ENCODE measurements at regions not wholly inside any gene's neighbourhood (a gene's known extent, or its start where the extent isn't known, plus 50 kb on each side); places are given as distances from the start of the nearest gene placed in this dataset.
"Not testable (repeated sequence)": the region's sequence is repeated elsewhere in the genome, so short reads cannot be mapped to it uniquely, and the experiment has no call there.

DNA sequence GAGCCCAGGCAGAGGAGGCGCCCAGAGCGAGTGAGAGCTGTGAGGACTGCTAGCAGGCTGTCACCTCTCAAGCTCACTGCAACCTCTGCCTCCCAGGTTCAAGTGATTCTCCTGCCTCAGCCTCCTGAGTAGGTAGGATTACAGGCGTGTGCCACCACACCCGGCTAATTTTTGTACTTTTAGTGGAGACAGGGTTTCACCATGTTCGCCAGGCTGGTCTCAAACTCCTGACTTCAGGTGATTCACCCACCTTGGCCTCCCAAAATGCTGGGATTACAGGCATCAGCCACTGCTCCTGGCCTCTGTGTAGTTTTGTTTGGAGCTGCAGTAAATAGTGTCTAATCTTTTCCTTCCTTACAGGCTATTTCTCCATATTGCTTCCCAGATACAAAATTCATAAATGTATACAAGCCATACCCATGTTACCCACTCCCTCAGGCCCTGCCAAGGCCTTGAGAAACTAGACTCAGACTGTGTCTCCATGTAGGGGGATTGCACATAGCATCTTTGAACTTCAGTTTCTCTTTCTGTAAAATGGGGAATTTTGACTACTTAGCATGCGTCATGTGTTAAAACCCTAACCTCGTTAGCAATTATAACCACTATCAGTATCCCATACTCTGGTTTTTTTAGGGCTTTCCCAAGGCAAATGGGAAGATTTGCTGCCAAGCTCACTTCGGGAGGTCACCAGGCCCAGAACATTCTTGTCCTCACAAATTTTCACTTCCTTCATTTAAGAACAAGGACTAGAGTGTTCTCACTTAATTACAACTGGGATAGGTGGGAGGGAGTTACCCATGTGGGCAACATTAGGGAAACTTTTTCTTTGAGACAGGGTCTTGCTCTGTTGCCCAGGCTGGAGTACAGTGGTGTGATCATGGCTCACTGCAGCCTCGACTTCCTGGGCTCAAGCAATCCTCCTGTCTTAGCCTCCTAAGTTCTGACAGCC lies 67.3 kb upstream of the DDR1 start:
- Histone ChIP-seq H3K4me1 (ENCODE audit: insufficient read depth, low read length) (peaks cover 2% of the 10 kb centered on the region), H3K4me3 (ENCODE audit: low read length) (no peak overlapping the region), H3K36me3 (ENCODE audit: insufficient read depth, low read length) (no peaks in the 10 kb centered on the region), H3K9me3 (ENCODE audit: low read length) (no peaks in the 10 kb centered on the region), H2AFZ (ENCODE audit: low read depth, low read length) (no peak overlapping the region), H3K27me3 (ENCODE audit: insufficient read depth, low read length) (no peaks in the 10 kb centered on the region)

DNA sequence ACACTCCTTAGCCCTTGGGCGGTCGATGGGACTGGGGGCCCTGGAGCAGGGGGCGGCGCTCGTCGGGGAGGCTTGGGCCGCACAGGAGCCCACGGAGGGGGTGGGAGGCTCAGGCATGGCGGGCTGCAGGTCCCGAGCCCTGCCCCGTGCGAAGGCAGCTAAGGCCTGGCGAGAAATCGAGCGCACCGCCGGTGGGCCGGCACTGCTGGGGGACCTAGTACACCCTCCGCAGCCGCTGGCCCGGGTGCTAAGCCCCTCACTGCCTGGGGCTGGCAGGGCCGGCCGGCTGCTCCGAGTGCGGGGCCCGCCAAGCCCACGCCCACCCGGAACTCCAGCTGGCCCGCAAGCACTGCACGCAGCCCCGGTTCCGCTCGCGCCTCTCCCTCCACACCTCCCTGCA lies 68.0 kb upstream of the DDR1 start:
- not testable (repeated sequence) for H3K4me3 ChIP-seq (ENCODE audit: low read length); H3K27me3 ChIP-seq (ENCODE audit: insufficient read depth, low read length); H3K4me1 ChIP-seq (ENCODE audit: insufficient read depth, low read length); H3K36me3 ChIP-seq (ENCODE audit: insufficient read depth, low read length); H3K9me3 ChIP-seq (ENCODE audit: low read length); H2AFZ ChIP-seq (ENCODE audit: low read depth, low read length)

DNA sequence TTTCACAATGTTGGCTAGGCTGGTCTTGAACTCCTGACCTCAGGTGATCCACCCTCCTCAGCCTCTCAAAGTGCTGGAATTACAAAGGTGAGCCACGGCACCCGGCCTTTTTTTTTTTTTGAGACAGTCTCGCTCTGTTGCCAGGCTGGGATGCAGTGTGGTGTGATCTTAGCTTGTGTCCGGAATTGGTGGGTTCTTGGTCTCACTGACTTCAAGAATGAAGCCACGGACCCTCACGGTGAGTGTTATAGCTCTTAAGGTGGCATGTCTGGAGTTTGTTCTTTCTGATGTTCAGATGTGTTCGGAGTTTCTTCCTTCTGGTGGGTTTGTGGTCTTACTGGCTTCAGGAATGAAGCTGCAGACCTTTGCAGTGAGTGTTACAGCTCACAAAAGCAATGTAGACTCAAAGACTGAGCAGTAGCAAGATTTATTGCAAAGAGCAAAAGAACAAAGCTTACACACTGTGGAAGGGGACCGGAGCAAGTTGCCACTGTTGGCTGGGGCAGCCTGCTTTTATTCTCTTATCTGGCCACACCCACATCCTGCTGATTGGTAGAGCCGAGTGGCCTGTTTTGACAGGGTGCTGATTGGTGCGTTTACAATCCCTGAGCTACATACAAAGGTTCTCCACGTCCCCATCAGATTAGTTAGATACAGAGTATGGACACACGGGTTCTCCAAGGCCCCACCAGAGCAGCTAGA lies 69.1 kb upstream of the DDR1 start:
- not testable (repeated sequence) for H3K9me3 ChIP-seq (ENCODE audit: low read length); H3K36me3 ChIP-seq (ENCODE audit: insufficient read depth, low read length); H2AFZ ChIP-seq (ENCODE audit: low read depth, low read length); H3K4me1 ChIP-seq (ENCODE audit: insufficient read depth, low read length); H3K4me3 ChIP-seq (ENCODE audit: low read length); H3K27me3 ChIP-seq (ENCODE audit: insufficient read depth, low read length)

DNA sequence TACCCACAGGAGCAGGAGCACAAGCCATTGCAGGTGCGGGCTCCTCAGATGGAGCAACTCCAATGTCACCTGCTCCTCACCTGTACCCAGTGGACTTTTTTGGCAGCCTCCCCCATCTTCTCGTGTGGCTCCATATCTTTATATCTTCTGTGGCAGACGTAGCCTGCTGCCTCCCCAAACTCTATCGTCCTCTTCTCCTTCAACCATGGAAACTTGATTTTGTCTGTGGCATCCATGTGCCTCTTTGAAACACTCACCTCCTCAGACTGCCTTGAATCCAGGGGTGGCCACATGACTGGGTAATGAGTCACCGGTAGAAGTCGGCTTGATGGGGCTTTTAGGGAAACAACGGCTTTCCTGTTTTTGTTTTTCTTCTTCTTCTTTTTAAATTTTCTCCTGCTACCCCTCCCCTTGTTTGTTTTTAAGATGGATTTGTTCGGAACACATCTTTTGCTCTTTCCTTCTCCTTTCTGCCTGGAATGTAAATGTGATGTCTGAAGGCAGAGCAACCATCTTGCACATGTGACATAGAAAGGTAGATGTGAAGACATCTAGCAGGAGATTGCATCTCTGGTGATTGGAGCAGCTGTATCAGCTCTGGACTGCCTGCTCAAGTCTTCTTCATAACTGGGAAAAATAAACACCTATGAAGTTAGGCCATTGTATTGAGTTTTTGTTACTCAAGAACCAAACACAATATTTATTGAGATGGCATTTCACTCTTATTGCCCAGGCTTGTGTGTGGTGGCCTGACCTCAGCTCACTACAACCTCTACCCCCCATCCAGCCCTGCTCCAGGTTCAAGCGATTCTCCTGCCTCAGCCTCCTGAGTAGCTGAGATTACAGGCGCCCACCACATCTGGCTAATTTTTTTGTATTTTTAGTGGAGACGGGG lies 69.9 kb upstream of the DDR1 start:
- H3K9me3 ChIP-seq (ENCODE audit: low read length) = no peaks in the 10 kb centered on the region
- no peak overlapping the region for H3K4me3 ChIP-seq (ENCODE audit: low read length)
- H3K4me1 ChIP-seq (ENCODE audit: insufficient read depth, low read length) = peaks cover 2% of the 10 kb centered on the region
- H3K36me3 ChIP-seq (ENCODE audit: insufficient read depth, low read length) = no peaks in the 10 kb centered on the region
- no peak overlapping the region for H2AFZ ChIP-seq (ENCODE audit: low read depth, low read length)
- no peaks in the 10 kb centered on the region for H3K27me3 ChIP-seq (ENCODE audit: insufficient read depth, low read length)

DNA sequence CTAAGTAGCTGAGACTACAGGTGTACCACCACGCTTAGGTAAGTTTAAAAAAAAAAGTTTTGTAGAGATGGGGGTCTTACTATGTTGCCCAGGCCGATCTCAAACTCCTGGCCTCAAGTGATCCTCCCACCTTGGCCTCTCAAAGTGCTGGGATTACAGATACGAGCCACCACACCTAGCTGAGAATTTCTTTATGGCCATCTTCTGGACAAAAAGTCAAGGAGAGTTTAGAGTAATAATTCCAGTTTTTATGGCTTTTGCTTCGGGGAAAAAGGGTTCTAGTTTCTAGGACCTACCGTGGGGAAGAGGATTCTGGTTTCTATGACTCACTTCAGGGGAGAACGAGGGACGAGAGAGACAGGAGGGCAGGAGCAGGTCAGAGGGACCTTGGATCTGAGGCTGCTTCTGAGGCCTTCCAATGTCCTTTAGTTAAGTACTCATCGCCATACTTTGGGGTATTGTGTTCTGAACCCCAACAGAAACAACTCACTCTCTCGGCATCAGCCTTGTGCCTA lies 69.3 kb upstream of the IER3 start:
- H3K9me3 ChIP-seq (ENCODE audit: low read length) = no peaks in the 10 kb centered on the region
- H3K4me1 ChIP-seq (ENCODE audit: insufficient read depth, low read length) = peaks cover 2% of the 10 kb centered on the region
- H3K4me3 ChIP-seq (ENCODE audit: low read length) = no peak overlapping the region

DNA sequence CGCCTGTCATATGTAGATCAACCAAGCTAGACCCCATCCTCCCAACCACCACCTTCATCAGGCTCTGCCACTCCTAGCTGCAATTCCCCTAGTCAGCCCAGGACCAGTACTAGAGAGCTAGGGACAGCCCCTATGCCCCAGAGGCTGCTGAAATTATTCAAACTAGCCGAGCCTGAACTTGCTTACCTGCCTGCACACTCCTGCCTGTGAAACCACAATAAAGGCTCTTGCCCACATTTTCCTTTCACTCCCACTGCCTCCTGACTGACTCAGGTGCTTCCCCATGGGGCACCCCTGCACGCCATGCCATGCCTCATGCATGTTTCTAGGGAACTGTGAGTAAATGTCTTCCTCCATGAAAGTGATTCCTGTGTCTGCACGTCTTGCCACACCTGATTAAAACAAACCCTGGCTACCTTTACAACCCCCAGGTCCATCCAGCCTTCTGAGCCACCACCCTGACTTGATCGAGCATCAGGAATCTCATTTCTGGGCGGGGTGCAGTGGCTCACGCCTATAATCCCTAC lies 66.5 kb upstream of the IER3 start:
- Histone ChIP-seq H3K9me3 (ENCODE audit: low read length) (no peaks in the 10 kb centered on the region), H3K27me3 (ENCODE audit: insufficient read depth, low read length) (no peaks in the 10 kb centered on the region), H3K36me3 (ENCODE audit: insufficient read depth, low read length) (no peaks in the 10 kb centered on the region), H2AFZ (ENCODE audit: low read depth, low read length) (no peak overlapping the region), H3K4me3 (ENCODE audit: low read length) (no peak overlapping the region), H3K4me1 (ENCODE audit: insufficient read depth, low read length) (peaks cover 2% of the 10 kb centered on the region)

More for the DNA sequence above, 69.3 kb upstream of the IER3 start:
- Histone ChIP-seq H2AFZ (ENCODE audit: low read depth, low read length) (no peak overlapping the region), H3K36me3 (ENCODE audit: insufficient read depth, low read length) (no peaks in the 10 kb centered on the region), H3K27me3 (ENCODE audit: insufficient read depth, low read length) (no peaks in the 10 kb centered on the region)

DNA sequence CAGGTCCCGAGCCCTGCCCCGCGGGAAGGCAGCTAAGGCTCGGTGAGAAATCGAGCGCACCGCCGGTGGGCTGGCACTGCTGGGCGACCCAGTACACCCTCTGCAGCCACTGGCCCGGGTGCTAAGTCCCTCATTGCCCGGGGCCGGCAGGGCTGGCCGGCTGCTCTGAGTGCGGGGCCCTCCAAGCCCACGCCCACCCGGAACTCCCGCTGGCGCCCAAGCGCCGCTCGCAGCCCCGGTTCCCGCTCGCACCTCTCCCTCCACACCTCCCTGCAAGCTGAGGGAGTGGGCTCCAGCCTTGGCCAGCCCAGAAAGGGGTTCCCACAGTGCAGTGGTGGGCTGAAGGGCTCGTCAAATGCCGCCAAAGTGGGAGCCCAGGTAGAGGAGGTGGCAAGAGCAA lies 63.2 kb upstream of the IER3 start:
- H3K27me3 ChIP-seq (ENCODE audit: insufficient read depth, low read length); H3K36me3 ChIP-seq (ENCODE audit: insufficient read depth, low read length); H3K4me1 ChIP-seq (ENCODE audit: insufficient read depth, low read length); H2AFZ ChIP-seq (ENCODE audit: low read depth, low read length); H3K9me3 ChIP-seq (ENCODE audit: low read length); H3K4me3 ChIP-seq (ENCODE audit: low read length): not testable (repeated sequence)

DNA sequence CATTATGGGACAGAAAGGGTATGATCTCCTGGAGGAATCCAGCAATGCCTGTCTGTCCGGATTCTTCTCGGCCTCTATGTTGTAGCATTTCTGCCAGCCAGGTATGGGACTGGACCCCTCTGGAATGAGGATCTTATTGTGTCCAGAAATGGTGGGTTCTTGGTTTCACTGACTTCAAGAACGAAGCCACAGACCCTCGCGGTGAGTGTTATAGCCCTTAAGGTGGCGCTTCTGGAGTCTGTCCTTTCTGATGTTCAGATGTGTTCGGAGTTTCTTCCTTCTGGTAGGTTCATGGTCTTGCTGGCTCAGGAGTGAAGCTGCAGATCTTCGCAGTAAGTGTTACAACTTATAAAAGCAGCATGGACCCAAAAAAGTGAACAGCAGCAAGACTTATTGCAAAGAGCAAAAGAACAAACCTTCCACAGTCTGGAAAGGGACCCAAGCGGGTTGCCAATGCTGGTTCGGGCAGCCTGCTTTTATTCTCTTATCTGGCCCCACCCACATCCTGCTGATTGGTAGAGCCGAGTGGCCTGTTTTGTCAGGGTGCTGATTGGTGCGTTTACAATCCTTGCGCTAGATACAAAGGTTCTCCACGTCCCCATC lies 62.3 kb upstream of the IER3 start:
- Histone ChIP-seq H2AFZ (ENCODE audit: low read depth, low read length) (no peak overlapping the region), H3K4me1 (ENCODE audit: insufficient read depth, low read length) (no peaks in the 10 kb centered on the region), H3K9me3 (ENCODE audit: low read length) (no peaks in the 10 kb centered on the region), H3K27me3 (ENCODE audit: insufficient read depth, low read length) (no peaks in the 10 kb centered on the region), H3K36me3 (ENCODE audit: insufficient read depth, low read length) (no peaks in the 10 kb centered on the region), H3K4me3 (ENCODE audit: low read length) (no peak overlapping the region)

DNA sequence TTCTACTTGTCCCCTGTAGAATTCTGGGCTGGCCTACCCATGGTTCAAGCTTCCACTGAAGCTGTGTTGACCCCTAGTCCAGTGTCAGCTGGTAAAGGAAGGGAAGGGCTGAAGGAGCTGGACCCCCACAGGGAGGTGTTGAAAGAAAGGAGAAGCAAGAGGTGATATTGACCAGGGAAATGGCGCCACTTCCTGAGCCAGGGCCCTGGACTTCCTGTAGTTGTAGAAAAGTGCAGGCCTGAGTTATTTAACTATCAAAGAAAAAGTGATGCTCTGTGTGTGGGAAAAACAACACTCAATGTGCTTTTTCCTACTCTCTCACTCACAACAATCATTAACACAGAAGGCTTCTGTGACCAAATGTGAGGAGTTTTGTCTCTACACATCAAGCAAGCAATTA lies 60.0 kb upstream of the IER3 start:
- H3K9me3 ChIP-seq (ENCODE audit: low read length) = no peaks in the 10 kb centered on the region
- H3K27me3 ChIP-seq (ENCODE audit: insufficient read depth, low read length) = no peaks in the 10 kb centered on the region
- no peak overlapping the region for H2AFZ ChIP-seq (ENCODE audit: low read depth, low read length)
- peaks cover under 1% of the 10 kb centered on the region for H3K4me1 ChIP-seq (ENCODE audit: insufficient read depth, low read length)
- no peak overlapping the region for H3K4me3 ChIP-seq (ENCODE audit: low read length)
- no peaks in the 10 kb centered on the region for H3K36me3 ChIP-seq (ENCODE audit: insufficient read depth, low read length)

DNA sequence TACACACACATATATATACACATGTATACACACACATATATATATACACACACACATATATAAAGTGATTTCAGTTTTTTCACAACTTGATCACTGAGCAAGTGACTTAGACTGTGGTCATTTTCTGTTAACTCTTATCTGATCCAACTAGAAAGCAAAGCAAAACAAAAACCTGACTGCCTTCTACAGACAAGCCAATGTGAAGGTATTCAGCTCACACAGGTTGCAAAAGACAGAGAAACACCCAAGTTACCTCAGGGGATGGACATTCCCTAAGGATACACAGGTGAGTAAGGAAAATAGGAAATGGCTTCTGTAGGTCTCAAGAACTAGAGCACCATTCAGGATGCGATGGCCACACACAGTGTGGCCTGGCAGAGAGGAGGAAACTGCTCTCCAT lies 58.4 kb upstream of the IER3 start:
- Histone ChIP-seq H3K4me3 (ENCODE audit: low read length) (no peak overlapping the region), H3K9me3 (ENCODE audit: low read length) (no peaks in the 10 kb centered on the region), H3K4me1 (ENCODE audit: insufficient read depth, low read length) (peaks cover 6% of the 10 kb centered on the region), H3K36me3 (ENCODE audit: insufficient read depth, low read length) (no peaks in the 10 kb centered on the region), H2AFZ (ENCODE audit: low read depth, low read length) (no peak overlapping the region), H3K27me3 (ENCODE audit: insufficient read depth, low read length) (no peaks in the 10 kb centered on the region)

DNA sequence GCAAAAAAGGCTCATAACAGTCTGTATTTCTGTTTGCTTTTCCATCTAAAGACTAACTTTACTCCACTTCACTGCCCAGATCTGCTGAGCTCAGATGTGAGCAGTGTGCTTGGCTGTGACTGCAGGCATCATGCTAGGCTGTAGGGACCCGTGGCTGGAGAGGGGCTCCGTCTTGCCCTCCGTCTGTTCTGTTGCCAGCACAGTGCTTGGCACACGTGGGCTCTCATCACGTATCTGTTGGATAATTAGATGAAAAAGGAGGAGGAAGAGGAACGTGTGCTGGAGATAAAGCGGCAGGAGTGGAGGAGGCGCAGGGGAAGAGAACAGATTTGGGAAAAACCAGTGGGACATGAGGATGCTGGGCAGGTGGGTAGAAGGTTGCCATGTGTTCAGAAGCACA lies 57.6 kb upstream of the IER3 start:
- no peaks in the 10 kb centered on the region for H3K27me3 ChIP-seq (ENCODE audit: insufficient read depth, low read length)
- H3K36me3 ChIP-seq (ENCODE audit: insufficient read depth, low read length) = no peaks in the 10 kb centered on the region
- no peak overlapping the region for H2AFZ ChIP-seq (ENCODE audit: low read depth, low read length)
- no peak overlapping the region for H3K4me3 ChIP-seq (ENCODE audit: low read length)
- H3K9me3 ChIP-seq (ENCODE audit: low read length) = no peaks in the 10 kb centered on the region
- peaks cover 6% of the 10 kb centered on the region for H3K4me1 ChIP-seq (ENCODE audit: insufficient read depth, low read length)

DNA sequence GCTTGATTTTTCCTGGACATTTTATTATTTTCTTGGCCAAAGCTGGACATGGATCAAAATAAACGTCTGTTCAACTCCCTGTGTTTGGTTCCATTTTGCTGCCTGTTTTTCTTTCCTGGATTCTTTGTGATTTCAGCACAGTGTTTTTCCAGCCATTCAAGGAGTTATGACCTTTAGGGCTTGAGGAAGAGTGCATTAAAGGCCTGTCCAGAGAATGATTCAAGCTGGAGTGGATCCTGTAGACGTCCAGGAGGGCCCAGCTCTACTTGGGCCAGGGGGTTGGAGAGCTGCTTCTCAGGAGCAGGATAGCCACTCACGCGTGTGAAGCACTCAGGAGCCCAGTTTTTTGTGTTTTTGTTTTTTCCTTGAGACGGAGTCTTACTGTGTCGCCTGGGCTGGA lies 56.5 kb upstream of the IER3 start:
- peaks cover 6% of the 10 kb centered on the region for H3K4me1 ChIP-seq (ENCODE audit: insufficient read depth, low read length)
- no peaks in the 10 kb centered on the region for H3K36me3 ChIP-seq (ENCODE audit: insufficient read depth, low read length)
- H3K9me3 ChIP-seq (ENCODE audit: low read length) = no peaks in the 10 kb centered on the region
- no peaks in the 10 kb centered on the region for H3K27me3 ChIP-seq (ENCODE audit: insufficient read depth, low read length)
- no peak overlapping the region for H3K4me3 ChIP-seq (ENCODE audit: low read length)
- no peak overlapping the region for H2AFZ ChIP-seq (ENCODE audit: low read depth, low read length)
